SK-N-SH (cell line): ENCODE measurements at regions not wholly inside any gene's neighbourhood (a gene's known extent, or its start where the extent isn't known, plus 50 kb on each side); places are given as distances from the start of the nearest gene placed in this dataset.

ENCODE experiments used
- CTCF ChIA-PET: fragments of 300-600, 350-600 bp; formaldehyde crosslinking; extraction: SDS; loops from one replicate; lab custom pipeline; 2021; lab: Yijun Ruan, JAX
- POLR2A ChIA-PET: fragments of 350-600 bp; sonication (Branson Sonifier 250); formaldehyde crosslinking; extraction: SDS; loops from one replicate; lab custom pipeline; 2020; ENCODE audit warnings: antibody characterized with exemption, inconsistent platforms; lab: Yijun Ruan, JAX
- DNase-seq: peaks from one replicate; pipeline ENCODE4 v3.0.0; 2012
- H2AFZ ChIP-seq: fragments of 200-600 bp; sonication (generic); 2 replicates; pipeline ENCODE4 v1.8.1; 2016; ENCODE audit warnings: antibody characterized with exemption, mild to moderate bottlenecking, low read depth
- H3F3A ChIP-seq: fragments of 200-600 bp; sonication (generic); replicated peaks from 2 replicates; pipeline ENCODE3; 2016; ENCODE audit warnings: antibody characterized with exemption, mild to moderate bottlenecking; ENCODE audit not compliant: insufficient read depth
- H3K27ac ChIP-seq, 2 experiments: fragments of 200-500 bp in 1 of 2; fragments of 200-600 bp in 1 of 2; sonication (Bioruptor generic) in 1 of 2; sonication (generic), shearing (Covaris generic) in 1 of 2; 2 replicates each; pipeline versions ENCODE4 v1.5.1 to v1.6.1; 2014 to 2016; ENCODE audit warnings: low read depth in 2 of 2, inconsistent platforms in 1 of 2, low read length in 1 of 2, mild to moderate bottlenecking in 1 of 2, mixed read lengths in 1 of 2
- H3K27me3 ChIP-seq: fragments of 200-600 bp; sonication (generic), shearing (Covaris generic); 2 replicates; pipeline ENCODE4 v1.6.1; 2016; ENCODE audit warnings: mixed run types; ENCODE audit not compliant: insufficient read depth
- H3K36me3 ChIP-seq, 2 experiments: fragments of 200-500 bp in 1 of 2; fragments of 200-600 bp in 1 of 2; sonication (Bioruptor generic) in 1 of 2; sonication (generic) in 1 of 2; replicated peaks in 1 of 2; 2 replicates each; pipeline versions ENCODE3 to v1.5.1; 2014 to 2016; ENCODE audit warnings: low read length in 1 of 2, mild to moderate bottlenecking in 1 of 2; ENCODE audit not compliant: insufficient read depth in 2 of 2, control insufficient read depth in 1 of 2
- H3K4me1 ChIP-seq, 2 experiments: fragments of 200-500 bp in 1 of 2; fragments of 200-600 bp in 1 of 2; sonication (Bioruptor generic) in 1 of 2; sonication (generic), shearing (Covaris generic) in 1 of 2; 2 replicates each; pipeline versions ENCODE4 v1.5.1 to v1.6.1; 2014 to 2016; ENCODE audit warnings: low read depth in 1 of 2, low read length in 1 of 2, mixed run types in 1 of 2; ENCODE audit not compliant: insufficient read depth in 2 of 2, control insufficient read depth in 1 of 2
- H3K4me2 ChIP-seq: fragments of 200-600 bp; sonication (generic), shearing (Covaris generic); 2 replicates; pipeline ENCODE4 v1.6.1; 2017; ENCODE audit warnings: mixed run types
- H3K4me3 ChIP-seq, 2 experiments: fragments of 200-500 bp in 1 of 2; fragments of 200-600 bp in 1 of 2; sonication (Bioruptor generic) in 1 of 2; sonication (generic), shearing (Covaris generic) in 1 of 2; 2 replicates each; pipeline versions ENCODE4 v1.5.1 to v1.8.1; 2014 to 2016; ENCODE audit warnings: low read depth in 2 of 2, inconsistent platforms in 1 of 2, low read length in 1 of 2, mild to moderate bottlenecking in 1 of 2, mixed read lengths in 1 of 2, moderate library complexity in 1 of 2
- H3K79me2 ChIP-seq: fragments of 200-600 bp; sonication (generic); 2 replicates; pipeline ENCODE4 v1.8.1; 2017; ENCODE audit warnings: mild to moderate bottlenecking; ENCODE audit not compliant: insufficient read depth
- H3K9ac ChIP-seq: fragments of 200-600 bp; sonication (generic); 2 replicates; pipeline ENCODE4 v1.6.1; 2017; ENCODE audit warnings: mixed run types
- H3K9me2 ChIP-seq: fragments of 200-600 bp; sonication (generic); 2 replicates; pipeline ENCODE4 v1.6.1; 2017; ENCODE audit warnings: mixed run types
- H3K9me3 ChIP-seq: fragments of 200-600 bp; sonication (generic); 2 replicates; pipeline ENCODE4 v1.6.1; 2017; ENCODE audit warnings: mixed run types, mild to moderate bottlenecking, moderate library complexity
- H4K20me1 ChIP-seq: fragments of 200-600 bp; sonication (generic); 2 replicates; pipeline ENCODE4 v1.6.1; 2017; ENCODE audit warnings: mild to moderate bottlenecking, mixed run types; ENCODE audit not compliant: insufficient read depth
- ELF1 ChIP-seq: IDR thresholded peaks from 2 replicates; pipeline ENCODE4 v1.4.0; 2012
- NFIC ChIP-seq: IDR thresholded peaks from 2 replicates; pipeline ENCODE4 v1.4.0; 2012; ENCODE audit warnings: borderline replicate concordance
- RAD21 ChIP-seq: IDR thresholded peaks from 2 replicates; pipeline ENCODE4 v1.6.1; 2012; ENCODE audit warnings: mild to moderate bottlenecking, low read length
- REST ChIP-seq: IDR thresholded peaks from 2 replicates; pipeline ENCODE4 v1.6.1; 2012; ENCODE audit warnings: mild to moderate bottlenecking, low read depth, low read length, moderate library complexity
- SMC3 ChIP-seq: IDR thresholded peaks from 2 replicates; pipeline ENCODE4 v1.6.1; 2012; ENCODE audit warnings: low read depth, low read length, improper control_type of control experiment
- YY1 ChIP-seq: IDR thresholded peaks from 2 replicates; pipeline ENCODE4 v1.4.0; 2012; ENCODE audit warnings: low read depth, mild to moderate bottlenecking
- WGBS: methylation state at CpG from one replicate; pipeline ENCODE4 v1.1.6; 2017; ENCODE audit warnings: low lambda C conversion rate; 5-methylcytosine and 5-hydroxymethylcytosine counted together

DNA sequence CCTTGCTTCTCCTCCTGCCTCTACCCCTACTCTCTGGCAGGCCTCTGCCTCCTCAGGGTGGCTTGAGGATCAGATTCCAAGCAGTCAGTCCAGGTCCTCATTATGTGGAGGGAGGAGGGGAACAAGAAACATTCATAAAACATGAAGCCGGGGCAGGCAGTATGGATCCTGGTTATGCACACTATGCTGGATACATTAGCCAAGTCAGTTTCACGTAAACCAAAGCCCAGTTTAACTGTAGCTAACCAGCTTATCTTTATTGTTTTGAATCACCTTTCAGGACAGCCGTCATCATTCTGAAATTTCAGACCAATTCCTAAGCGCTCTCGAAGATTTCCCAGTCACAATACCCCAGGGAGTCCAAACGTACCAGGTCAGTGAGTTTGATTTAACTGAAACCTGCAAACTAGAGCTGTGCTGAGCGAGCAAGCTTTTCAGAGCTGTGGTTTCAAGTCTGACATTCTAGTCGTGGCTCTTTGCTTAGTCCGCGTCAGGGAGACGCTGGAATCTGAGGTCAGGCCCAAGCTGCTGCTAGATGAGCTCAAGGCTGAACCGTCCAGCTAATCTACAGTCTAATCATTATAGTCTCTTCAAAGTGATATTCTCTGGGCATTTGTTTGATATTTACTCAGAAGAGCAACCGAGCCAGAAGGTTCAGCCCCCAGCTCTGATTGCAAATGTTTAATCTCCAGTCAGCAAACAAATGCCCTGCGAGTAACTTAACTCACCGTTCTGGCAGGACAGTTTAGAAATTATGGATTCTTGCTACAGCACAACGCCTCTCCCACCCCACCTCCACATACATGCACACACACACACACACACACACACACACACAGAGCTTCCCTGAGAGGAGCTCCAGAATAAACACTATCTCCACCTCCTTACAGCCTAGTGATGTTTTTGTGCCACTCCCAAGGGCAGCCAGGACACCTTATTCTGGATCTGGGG lies 63.8 kb upstream of the BZW1 start:
- DNase-seq = no peak
- POLR2A ChIA-PET = no interaction called here
- no peak overlapping the region for H3K4me3 ChIP-seq

DNA sequence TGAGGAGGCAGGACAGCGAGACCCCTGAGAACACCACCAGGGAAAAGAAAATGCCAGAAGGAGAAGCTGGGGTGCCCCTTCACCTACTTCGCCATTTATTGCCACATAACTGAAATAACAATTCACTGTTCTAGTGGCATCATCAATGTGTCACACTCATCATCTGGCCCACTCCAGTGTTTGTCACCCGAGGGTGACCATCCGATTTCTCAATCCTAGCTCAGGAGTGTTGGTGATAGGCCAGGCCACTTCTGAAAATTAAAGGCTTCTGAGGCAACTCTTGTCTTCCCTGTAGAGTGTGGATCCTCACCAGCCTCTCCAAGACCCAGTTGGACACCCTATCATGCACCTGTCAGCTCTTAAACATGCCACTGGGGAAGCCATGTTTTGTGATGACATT lies 62.9 kb upstream of the BZW1 start:
- no peak overlapping the region for H3K9ac ChIP-seq
- no peaks in the 10 kb centered on the region for H3K79me2 ChIP-seq
- ChIA-PET POLR2A (no interaction called here), CTCF (interaction anchor here (1.1 kb wide), 2 partner anchors 12 to 36 kb away, joined by 3 to 4 read pairs; no protein-coding TSS in a partner anchor)
- no peaks in the 10 kb centered on the region for H3K36me3 ChIP-seq
- peaks cover 0 to 6% of the 10 kb centered on the region in 2 experiments; a peak in 1 of 4 replicates for H3K4me1 ChIP-seq
- H3K27me3 ChIP-seq = no peaks in the 10 kb centered on the region
- H3K9me3 ChIP-seq = no peaks in the 10 kb centered on the region
- H3K4me2 ChIP-seq = no peak overlapping the region
- H3K4me3 ChIP-seq = no peak overlapping the region
- no peak for DNase-seq
- H2AFZ ChIP-seq = no peak overlapping the region
- no peaks in the 10 kb centered on the region for H3K9me2 ChIP-seq
- TF ChIP-seq YY1 (no peak), ELF1 (no peak), REST (no peak)
- 94% methylated on average over 4 of the region's 4 CpGs for WGBS
- H3F3A ChIP-seq = peaks cover 2% of the 10 kb centered on the region
- H3K27ac ChIP-seq = no peak overlapping the region
- H4K20me1 ChIP-seq = no peaks in the 10 kb centered on the region

More for the DNA sequence above, 63.8 kb upstream of the BZW1 start:
- CTCF ChIA-PET = interaction anchor here (0.7 to 1.1 kb wide), 2 partner anchors 35 to 62 kb away, joined by 3 read pairs; no protein-coding TSS in a partner anchor
- Histone ChIP-seq H3F3A (no peaks in the 10 kb centered on the region), H3K27ac (no peak overlapping the region), H3K27me3 (no peaks in the 10 kb centered on the region), H2AFZ (no peak overlapping the region), H3K9me2 (no peaks in the 10 kb centered on the region), H3K4me1 (peaks cover 0 to 10% of the 10 kb centered on the region in 2 experiments; a peak in 1 of 4 replicates), H3K9ac (no peak overlapping the region), H3K36me3 (no peaks in the 10 kb centered on the region), H3K4me2 (no peak overlapping the region), H3K9me3 (no peaks in the 10 kb centered on the region), H3K79me2 (no peaks in the 10 kb centered on the region), H4K20me1 (no peaks in the 10 kb centered on the region)
- TF ChIP-seq RAD21 = no peak
- no peak for TF ChIP-seq SMC3
- no peak for TF ChIP-seq NFIC
- 84% methylated on average over 13 of the region's 16 CpGs for WGBS
